Activated T-helper 1 cell treated with anti-CD3 and anti-CD28 coated beads, Interleukin-2, amount 50 U/mL, for 16 hours (primary cell): ENCODE measurements at regions not wholly inside any gene's neighbourhood (a gene's known extent, or its start where the extent isn't known, plus 50 kb on each side); places are given as distances from the start of the nearest gene placed in this dataset.

Source experiments
- DNase-seq, 2 donors: peaks; one replicate each; pipeline ENCODE4 v3.0.0-alpha.2; 2020; ENCODE audit warnings: low read depth in 1 of 2, low spot score in 1 of 2

DNA sequence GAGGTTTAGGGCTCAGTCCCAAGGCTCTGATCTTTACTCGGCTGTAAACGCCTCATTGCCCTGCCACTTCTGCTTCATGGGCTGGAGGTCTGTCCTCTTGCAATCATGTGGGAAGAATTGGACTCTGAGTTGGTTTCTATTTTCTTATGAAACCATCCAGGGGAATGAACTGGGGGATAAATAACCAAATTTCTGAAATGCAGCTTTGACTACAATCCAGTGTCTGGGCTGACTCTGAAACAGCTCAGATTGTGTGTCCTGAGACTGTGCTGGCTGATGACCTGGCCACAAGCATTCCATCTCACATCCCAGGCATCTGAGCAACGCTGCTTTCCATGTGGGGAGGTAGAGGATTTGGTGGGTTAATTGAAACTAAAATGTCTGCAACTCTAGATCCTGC, 71.0 kb upstream of the GALNT15 start:
- no peak for DNase-seq

DNA sequence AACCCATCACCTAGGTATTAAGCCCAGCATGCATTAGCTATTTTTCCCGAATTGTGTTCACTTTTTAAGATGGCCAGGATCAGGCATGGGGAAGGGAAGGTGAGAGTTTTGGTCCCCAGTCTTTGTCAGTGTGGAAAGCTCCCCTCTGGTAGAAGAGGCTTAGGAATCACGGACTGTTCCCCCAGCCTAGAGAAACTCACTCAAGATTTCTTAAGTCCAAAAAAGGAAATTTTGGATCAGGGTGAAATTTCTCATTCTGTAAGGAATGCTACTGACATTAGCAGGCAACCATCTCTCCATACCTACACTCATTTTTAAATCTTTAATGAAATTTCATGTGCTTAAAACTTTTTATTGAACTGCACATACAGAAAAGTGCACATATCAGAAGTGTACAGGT, 70.3 kb upstream of the GALNT15 start:
- DNase-seq, result no peak

DNA sequence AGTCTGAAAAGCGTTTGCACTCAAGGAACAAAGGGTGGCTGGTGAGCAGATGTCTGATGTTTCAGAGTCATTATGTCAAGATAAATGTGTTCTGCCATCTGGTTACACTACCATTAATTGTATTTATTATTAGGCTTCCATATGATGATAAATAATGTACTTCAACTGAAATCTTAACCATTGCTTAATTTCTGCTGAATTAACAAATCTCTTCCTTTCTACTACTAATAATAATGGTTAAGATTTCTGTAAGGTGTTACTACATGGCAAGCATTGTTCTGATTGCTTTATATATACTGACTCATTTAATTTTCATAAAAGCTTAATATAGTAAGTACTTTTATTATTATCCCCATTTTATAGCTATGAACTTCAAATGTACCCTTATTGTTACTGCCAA, 68.4 kb upstream of the GALNT15 start:
- DNase-seq, result no peak

- DNase-seq, result no peak
These were observed 66.1 kb upstream of the GALNT15 start for GRCh38 chr3:16108424-16108823.

- no peak for DNase-seq
These were observed 64.6 kb upstream of the GALNT15 start for GRCh38 chr3:16109929-16110328.

GRCh38 chr3:16112910-16113504, 61.5 kb upstream of the GALNT15 start:
- no peak for DNase-seq

DNA sequence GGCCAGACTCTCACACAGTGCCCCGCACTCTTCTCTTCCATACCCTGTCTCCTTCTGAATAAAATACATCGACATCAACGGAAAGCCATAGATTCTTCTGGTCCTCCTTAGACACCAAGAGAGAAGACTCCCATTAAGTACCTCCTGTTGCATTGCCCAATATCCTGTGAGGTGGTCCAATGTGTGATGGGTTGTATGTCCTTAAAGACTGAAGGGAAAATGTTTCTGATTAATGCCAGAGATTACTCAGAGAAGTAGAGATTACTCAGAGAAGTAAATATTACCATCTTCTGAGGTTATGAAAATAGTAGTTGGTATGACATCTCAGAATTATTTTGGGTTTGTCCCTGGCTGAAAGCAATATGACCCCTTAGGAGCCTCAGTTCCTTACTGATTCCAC, 60.8 kb upstream of the GALNT15 start:
- no peak for DNase-seq

GRCh38 chr3:16114429-16114828, 60.1 kb upstream of the GALNT15 start:
- no peak for DNase-seq

DNA sequence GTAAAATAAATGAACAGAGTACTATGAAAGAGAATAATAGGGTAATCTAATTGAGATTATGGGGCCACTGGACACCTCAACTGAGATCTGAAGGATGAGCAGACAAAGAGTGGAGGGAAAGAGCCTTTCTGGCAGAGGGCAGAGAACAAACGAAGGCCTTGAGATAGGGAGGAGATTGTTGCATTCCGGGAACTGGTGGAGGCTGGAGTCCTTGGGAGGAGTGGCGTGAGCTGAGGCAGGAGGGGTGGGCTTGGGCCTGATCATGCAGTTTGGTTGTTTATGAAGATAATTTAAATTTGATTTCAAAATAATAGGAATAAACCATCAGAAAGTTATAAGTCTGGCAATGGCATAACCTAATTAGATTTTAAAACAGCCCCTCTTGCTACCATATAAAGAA, 59.5 kb upstream of the GALNT15 start:
- DNase-seq, result no peak

DNA sequence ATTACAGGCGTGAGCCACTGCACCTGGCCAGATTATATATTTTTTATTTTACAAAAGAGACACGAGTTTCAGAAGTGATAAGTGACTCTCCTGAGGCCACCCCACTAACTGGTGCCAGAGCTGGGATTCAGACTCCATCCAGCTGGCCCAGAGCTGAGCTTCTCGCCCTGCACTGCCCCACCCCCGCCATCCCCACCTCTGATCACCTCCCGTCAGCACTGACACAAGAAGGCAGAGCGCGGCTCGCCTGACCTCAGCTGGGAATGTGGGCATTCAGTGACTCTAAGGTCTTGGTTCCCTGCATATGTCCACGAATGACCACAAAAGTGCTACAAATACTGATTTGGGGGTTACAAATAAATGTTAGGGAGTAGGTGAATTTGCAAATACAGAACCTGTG, 56.1 kb upstream of the GALNT15 start:
- DNase-seq, result no peak

- DNase-seq, result no peak
These were observed 54.6 kb upstream of the GALNT15 start for GRCh38 chr3:16119887-16120286.

- no peak for DNase-seq
These were observed 53.1 kb upstream of the GALNT15 start for GRCh38 chr3:16121391-16121790.

DNA sequence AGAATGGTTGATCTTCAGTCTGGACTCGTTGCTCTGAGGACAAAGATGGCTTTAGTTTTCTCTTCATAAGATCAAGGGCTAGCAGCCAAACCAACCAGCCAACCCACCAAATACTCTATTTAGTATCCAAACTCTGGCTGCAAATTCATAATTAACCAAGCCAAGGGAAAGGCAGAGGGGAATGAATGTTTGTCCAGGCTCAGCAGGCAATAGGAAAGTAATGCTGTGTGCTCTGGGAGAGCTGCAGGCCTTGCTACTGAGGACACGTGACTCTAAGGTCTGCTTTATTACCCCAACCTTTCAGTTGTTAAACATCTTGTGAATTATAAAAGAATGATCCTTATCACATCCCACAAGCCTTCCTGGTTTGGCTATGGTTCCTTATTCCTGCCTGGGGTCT, 52.3 kb upstream of the GALNT15 start:
- DNase-seq, result no peak

DNA sequence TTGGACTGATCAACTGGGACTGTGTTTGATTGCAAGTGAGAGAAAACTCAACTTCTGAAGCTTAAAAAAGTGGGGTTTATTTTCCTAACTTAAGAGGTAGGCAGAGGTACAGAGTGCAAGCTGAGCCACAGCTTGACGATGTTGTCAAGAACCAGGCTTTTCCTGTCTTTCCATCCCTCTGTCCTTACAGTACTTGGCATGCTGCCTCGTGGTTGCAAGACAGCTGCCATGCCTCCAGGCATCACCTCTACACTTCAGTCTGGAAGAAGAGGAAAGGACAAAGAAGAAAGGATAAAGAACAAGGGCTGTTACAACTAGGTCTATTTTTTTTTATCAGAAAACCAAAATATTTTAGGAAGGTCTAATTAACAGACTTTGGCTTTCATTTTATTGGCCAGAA, 51.8 kb upstream of the GALNT15 start:
- no peak for DNase-seq

- no peak for DNase-seq
These were observed 49.8 kb upstream of the GALNT15 start for GRCh38 chr3:16124636-16125035.
